Mesothelial cell of epicardium (in vitro differentiated cells): ENCODE measurements at regions not wholly inside any gene's neighbourhood (a gene's known extent, or its start where the extent isn't known, plus 50 kb on each side); places are given as distances from the start of the nearest gene placed in this dataset.

Source experiments
- DNase-seq, 2 experiments: peaks; one replicate each; pipeline ENCODE4 v3.0.0; 2021; ENCODE audit warnings: low spot score in 2 of 2; ENCODE audit not compliant: unreplicated experiment in 2 of 2
- H3K27ac Mint-ChIP-seq: 2 replicates; pipeline ENCODE4 v1.8.0; 2021; ENCODE audit warnings: mixed read lengths
- H3K27me3 Mint-ChIP-seq: 2 replicates; pipeline ENCODE4 v1.8.0; 2021; ENCODE audit warnings: low read depth, mixed read lengths
- H3K36me3 Mint-ChIP-seq: 2 replicates; pipeline ENCODE4 v1.8.0; 2021; ENCODE audit warnings: mixed read lengths
- H3K4me1 Mint-ChIP-seq: 2 replicates; pipeline ENCODE4 v1.8.0; 2021; ENCODE audit warnings: mixed read lengths
- H3K4me3 Mint-ChIP-seq: 2 replicates; pipeline ENCODE4 v1.8.0; 2021; ENCODE audit warnings: mild to moderate bottlenecking, moderate library complexity, mixed read lengths
- H3K9me3 Mint-ChIP-seq: 2 replicates; pipeline ENCODE4 v1.8.0; 2021; ENCODE audit warnings: mixed read lengths
- TF ChIP-seq, protein P1 (sequence below): fragments of 200-600 bp; sonication (generic); IDR thresholded peaks from one replicate; pipeline ENCODE4 v1.5.0; 2021; ENCODE audit warnings: antibody characterized with exemption; ENCODE audit not compliant: unreplicated experiment

DNA sequence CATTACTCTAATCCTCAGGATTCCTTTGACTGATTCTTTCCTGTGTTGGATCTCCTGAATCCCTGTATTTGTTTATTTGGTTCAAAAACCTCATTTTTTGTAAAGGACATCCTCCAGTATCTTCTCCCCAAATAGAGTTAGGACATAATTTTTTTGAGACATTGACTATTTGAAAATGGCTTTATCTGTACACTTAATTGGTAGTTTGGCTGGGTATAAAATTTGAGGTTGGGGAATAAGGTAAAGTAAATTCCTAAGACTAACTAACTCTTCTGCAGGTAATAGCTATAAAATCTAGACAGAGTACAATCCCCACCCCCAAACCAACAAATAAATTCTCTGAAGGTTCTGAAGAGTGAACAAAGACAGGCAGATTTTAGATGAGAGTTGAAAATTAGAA is 114.4 kb downstream of the CTTN start:
- Mint-ChIP-seq H3K9me3 (peaks cover 40% of the 10 kb centered on the region), H3K4me1 (no peaks in the 10 kb centered on the region), H3K27ac (no peak overlapping the region), H3K4me3 (no peak overlapping the region), H3K27me3 (peaks cover 8% of the 10 kb centered on the region), H3K36me3 (no peaks in the 10 kb centered on the region)
- TF ChIP-seq, protein P1, sequence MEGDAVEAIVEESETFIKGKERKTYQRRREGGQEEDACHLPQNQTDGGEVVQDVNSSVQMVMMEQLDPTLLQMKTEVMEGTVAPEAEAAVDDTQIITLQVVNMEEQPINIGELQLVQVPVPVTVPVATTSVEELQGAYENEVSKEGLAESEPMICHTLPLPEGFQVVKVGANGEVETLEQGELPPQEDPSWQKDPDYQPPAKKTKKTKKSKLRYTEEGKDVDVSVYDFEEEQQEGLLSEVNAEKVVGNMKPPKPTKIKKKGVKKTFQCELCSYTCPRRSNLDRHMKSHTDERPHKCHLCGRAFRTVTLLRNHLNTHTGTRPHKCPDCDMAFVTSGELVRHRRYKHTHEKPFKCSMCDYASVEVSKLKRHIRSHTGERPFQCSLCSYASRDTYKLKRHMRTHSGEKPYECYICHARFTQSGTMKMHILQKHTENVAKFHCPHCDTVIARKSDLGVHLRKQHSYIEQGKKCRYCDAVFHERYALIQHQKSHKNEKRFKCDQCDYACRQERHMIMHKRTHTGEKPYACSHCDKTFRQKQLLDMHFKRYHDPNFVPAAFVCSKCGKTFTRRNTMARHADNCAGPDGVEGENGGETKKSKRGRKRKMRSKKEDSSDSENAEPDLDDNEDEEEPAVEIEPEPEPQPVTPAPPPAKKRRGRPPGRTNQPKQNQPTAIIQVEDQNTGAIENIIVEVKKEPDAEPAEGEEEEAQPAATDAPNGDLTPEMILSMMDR: no peak
- DNase-seq: no peak

DNA sequence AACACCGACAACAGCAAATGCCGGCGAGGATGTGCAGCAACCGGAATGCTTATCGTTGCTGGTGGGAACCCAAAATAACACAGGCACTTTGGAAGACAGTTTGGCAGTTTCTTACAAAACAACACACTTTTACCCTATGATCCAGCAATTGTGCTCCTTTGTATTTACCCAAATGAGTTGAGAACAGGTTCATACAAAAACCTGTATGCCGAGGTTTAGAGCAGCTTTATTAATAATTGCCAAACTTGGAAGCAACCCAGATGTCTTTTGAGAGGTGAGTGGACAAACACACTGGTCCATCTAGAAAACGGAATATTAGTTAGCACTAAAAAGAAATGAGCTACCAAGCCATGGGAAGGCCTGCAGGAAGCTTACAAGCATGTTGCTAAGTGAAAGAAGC is 118.9 kb downstream of the CTTN start:
- Mint-ChIP-seq H3K4me1 (no peaks in the 10 kb centered on the region), H3K36me3 (no peaks in the 10 kb centered on the region), H3K27me3 (peaks cover 3% of the 10 kb centered on the region), H3K27ac (no peak overlapping the region), H3K4me3 (no peak overlapping the region), H3K9me3 (peaks cover 32% of the 10 kb centered on the region)
- TF ChIP-seq, protein P1: no peak
- DNase-seq: no peak

DNA sequence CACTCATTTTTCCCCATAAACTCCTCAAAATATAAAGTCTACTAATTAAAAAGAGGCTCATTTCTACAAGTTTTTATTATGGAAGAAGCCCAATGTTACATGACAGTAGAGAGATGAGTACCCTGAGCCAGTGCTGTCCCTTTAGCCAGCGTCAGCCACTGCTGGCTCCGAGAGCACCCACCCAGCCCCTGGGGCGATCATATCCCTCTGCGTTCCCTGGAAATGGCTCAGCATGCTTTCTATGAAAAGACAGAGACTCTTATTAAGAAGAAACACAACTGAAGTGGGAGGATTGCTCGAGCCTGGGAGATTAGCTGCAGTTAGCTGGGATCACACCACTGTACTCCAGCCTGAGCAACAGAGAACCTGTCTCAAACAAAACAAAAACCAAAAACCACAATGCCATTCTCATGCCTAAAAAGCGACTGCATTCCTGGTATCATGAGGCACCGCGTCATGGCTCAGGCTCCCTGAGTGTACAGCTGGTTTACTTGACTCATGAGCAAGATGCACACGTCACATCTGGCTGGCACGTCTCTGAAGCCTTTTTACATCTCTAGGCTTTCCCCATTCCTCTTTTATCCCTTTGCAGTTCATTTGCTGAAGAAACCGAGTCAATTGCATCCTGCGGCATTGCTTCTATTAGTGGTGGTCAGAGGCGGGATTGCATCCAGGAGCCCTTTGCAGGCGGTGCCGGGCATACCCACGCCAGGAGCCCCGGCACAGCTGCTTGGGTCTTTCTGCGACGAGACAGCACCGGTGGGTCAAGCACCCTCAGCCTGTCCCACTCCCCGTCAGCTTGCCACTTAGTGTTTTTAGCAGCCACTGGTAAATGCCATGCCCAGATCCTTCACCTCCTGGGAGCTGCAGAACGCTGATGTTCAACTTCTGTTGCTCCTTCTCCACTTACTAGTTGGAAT is 119.9 kb downstream of the CTTN start:
- H3K36me3 Mint-ChIP-seq: no peaks in the 10 kb centered on the region
- TF ChIP-seq, protein P1: no peak
- H3K4me3 Mint-ChIP-seq: no peak overlapping the region
- DNase-seq: no peak
- no peak overlapping the region for H3K27ac Mint-ChIP-seq
- H3K9me3 Mint-ChIP-seq: peaks cover 21% of the 10 kb centered on the region
- no peaks in the 10 kb centered on the region for H3K4me1 Mint-ChIP-seq
- peaks cover 3% of the 10 kb centered on the region for H3K27me3 Mint-ChIP-seq

DNA sequence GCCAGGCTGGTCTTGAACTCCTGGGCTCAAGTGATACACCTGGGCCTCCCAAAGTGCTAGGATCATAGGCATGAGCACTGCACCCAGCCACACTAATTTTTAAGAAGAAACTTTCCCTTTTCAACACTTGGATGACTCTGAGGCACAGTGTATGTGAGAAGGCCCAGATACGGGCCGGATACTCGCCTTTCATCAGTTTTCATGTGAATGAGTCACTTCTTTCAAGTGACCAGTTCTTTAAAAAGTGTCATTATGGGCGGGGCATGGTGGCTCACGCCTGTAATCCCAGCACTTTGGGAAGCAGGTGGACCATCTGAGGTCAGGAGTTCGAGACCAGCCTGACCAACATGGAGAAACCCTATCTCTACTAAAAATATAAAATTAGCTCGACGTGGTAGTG is 120.8 kb downstream of the CTTN start:
- Mint-ChIP-seq H3K27me3 (peaks cover 3% of the 10 kb centered on the region), H3K9me3 (peaks cover 13% of the 10 kb centered on the region), H3K27ac (no peak overlapping the region), H3K36me3 (no peaks in the 10 kb centered on the region), H3K4me1 (no peaks in the 10 kb centered on the region), H3K4me3 (no peak overlapping the region)
- DNase-seq: no peak
- TF ChIP-seq, protein P1: no peak

DNA sequence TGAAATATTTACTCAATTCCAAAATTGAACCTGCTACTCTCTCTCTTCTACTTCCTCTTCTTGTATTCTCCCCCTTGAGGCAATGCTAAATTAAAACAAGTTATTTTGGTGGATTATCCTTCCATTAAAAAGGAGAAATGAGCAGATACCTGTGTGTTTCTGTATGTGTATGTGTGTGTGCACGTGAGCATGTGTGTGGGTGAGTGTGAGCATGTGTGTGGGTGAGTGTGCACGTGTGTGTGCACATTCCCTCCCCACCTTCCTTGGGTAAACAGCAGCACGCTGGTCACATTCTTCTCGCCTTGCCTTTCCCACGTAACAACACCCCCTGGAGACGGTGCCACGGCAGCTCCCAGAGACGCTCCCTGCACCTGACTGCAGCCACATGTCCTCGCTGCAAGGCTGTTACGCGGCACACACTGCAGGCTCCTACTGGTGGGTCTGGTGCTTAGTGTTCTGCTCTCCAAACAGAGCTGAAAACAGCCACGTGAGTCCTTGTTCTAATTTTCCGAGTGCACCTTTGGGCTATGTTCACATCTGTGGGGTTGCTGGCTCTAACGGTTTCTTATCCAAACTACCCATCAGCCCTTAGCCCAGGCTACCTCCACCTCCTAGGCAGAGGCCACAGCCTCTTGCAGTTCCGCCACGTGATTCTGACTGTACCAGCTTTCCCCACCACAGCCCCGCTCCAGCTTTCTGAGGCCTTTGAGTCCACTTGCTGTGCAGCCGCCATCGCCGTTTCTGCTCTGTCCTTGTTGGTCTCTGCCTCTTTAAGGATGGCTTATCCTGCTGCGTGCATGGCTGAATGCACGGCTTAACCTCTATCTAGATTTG is 123.4 kb downstream of the CTTN start:
- Mint-ChIP-seq H3K36me3 (no peaks in the 10 kb centered on the region), H3K4me3 (no peak overlapping the region), H3K27ac (no peak overlapping the region), H3K4me1 (peaks cover 11% of the 10 kb centered on the region), H3K27me3 (peaks cover 3% of the 10 kb centered on the region), H3K9me3 (peaks cover 7% of the 10 kb centered on the region)
- no peak for DNase-seq
- TF ChIP-seq, protein P1: no peak
